ENCODE measurements at regions not wholly inside any gene's neighbourhood (a gene's known extent, or its start where the extent isn't known, plus 50 kb on each side); places are given as distances from the start of the nearest gene placed in this dataset.

GRCh38 chr11:110011595-110011994 is 81.6 kb upstream of the ZC3H12C start (continued):
- TF ChIP-seq RFX5 (IDR thresholded peaks at IDR 0.05; ENCODE audit: low read length): no peak
- no peak for TF ChIP-seq TCF12 (IDR thresholded peaks at IDR 0.05)
- TF ChIP-seq REST (IDR thresholded peaks at IDR 0.05; ENCODE audit: low read depth, low read length): no peak
- TF ChIP-seq ELF1 (IDR thresholded peaks at IDR 0.05): no peak
- TF ChIP-seq NFIC (IDR thresholded peaks at IDR 0.05; ENCODE audit: borderline replicate concordance): no peak

- no peak overlapping the region for H3K9ac ChIP-seq
- H3K4me1 ChIP-seq (ENCODE audit: control insufficient read depth in 1 of 2, insufficient read depth in 2 of 2, low read depth in 1 of 2, low read length in 1 of 2): no peaks in the 10 kb centered on the region; a peak in 1 of 4 replicates
- no peaks in the 10 kb centered on the region for H3K27me3 ChIP-seq (ENCODE audit: insufficient read depth)
- no peak overlapping the region for H3K4me2 ChIP-seq
- no peaks in the 10 kb centered on the region for H3K9me2 ChIP-seq
- no peaks in the 10 kb centered on the region for H3K36me3 ChIP-seq (replicated peaks in 1 of 2; ENCODE audit: control insufficient read depth in 1 of 2, insufficient read depth in 2 of 2, low read length in 1 of 2)
- no peak for DNase-seq
- no peaks in the 10 kb centered on the region for H3F3A ChIP-seq (replicated peaks; ENCODE audit: insufficient read depth)
- TF ChIP-seq MAX (IDR thresholded peaks at IDR 0.05; ENCODE audit: low read depth) (no peak), TEAD4 (IDR thresholded peaks at IDR 0.05; ENCODE audit: borderline replicate concordance, insufficient read depth) (no peak), TAF1 (IDR thresholded peaks at IDR 0.05; ENCODE audit: borderline replicate concordance, low read depth, low read length) (no peak), FOXM1 (IDR thresholded peaks at IDR 0.05; ENCODE audit: low read depth) (no peak), FOXJ3 (CRISPR knock-in tag; IDR thresholded peaks at IDR 0.05) (no peak), ZBTB33 (IDR thresholded peaks at IDR 0.05; ENCODE audit: borderline replicate concordance, low read depth) (no peak), USF2 (IDR thresholded peaks at IDR 0.05; ENCODE audit: borderline replicate concordance, low read depth, low read length) (no peak), FOSL2 (IDR thresholded peaks at IDR 0.05; ENCODE audit: borderline replicate concordance, low read depth) (no peak), EZH2phosphoT487 (IDR thresholded peaks at IDR 0.05; ENCODE audit: borderline replicate concordance, low read depth) (no peak)
- H4K20me1 ChIP-seq (ENCODE audit: insufficient read depth): no peaks in the 10 kb centered on the region
- H3K79me2 ChIP-seq (ENCODE audit: insufficient read depth): no peaks in the 10 kb centered on the region
- ChIA-PET POLR2A (no interaction called here), CTCF (no interaction called here)
- H3K4me3 ChIP-seq (ENCODE audit: low read depth in 2 of 2, low read length in 1 of 2): no peak overlapping the region
- no peaks in the 10 kb centered on the region for H3K9me3 ChIP-seq
- no peak overlapping the region for H2AFZ ChIP-seq (ENCODE audit: low read depth)
- H3K27ac ChIP-seq (ENCODE audit: low read depth in 2 of 2, low read length in 1 of 2): no peak overlapping the region
Observed at GRCh38 chr11:110015695-110016094, 77.5 kb upstream of the ZC3H12C start.

Measured in SK-N-SH (cell line).